GM12878 (cell line): ENCODE measurements at regions not wholly inside any gene's neighbourhood (a gene's known extent, or its start where the extent isn't known, plus 50 kb on each side); places are given as distances from the start of the nearest gene placed in this dataset.

Experiments used
- ATAC-seq: fragments of 200-7000 bp; cut with Tn5 transposase; 3 replicates; pipeline ENCODE4 v1.9.1; 2020; ENCODE audit warnings: mild to moderate bottlenecking, moderate library complexity
- BruUV-seq: library from RNA; stranded (reverse); fragments of 400-500 nt; replicated peaks from 2 replicates; lab custom pipeline; 2021; lab: Mats Ljungman, UMichigan
- CTCF ChIA-PET: fragments of 300-600 bp; sonication (Branson Sonifier 250); formaldehyde crosslinking; extraction: SDS; loops from one replicate; lab custom pipeline; 2021; ENCODE audit warnings: inconsistent platforms; lab: Yijun Ruan, JAX
- POLR2A ChIA-PET: fragments of 350-600 bp; formaldehyde crosslinking; extraction: SDS; loops from one replicate; lab custom pipeline; 2021; ENCODE audit warnings: inconsistent platforms; lab: Charles Lee
- RAD21 ChIA-PET: fragments of 300-600 bp; sonication (Branson Sonifier 250); formaldehyde crosslinking; loops from one replicate; lab custom pipeline; 2023; ENCODE audit warnings: antibody characterized with exemption; ENCODE audit not compliant: unreplicated experiment; lab: Charles Lee
- SMC1A ChIA-PET: fragments of 300-600 bp; sonication (Branson Sonifier 250); formaldehyde crosslinking; loops from one replicate; lab custom pipeline; 2023; ENCODE audit not compliant: unreplicated experiment, uncharacterized antibody; lab: Charles Lee
- DNase-seq: peaks from one replicate; pipeline ENCODE4 v3.0.0-alpha.2; 2011; ENCODE audit warnings: low read depth, low spot score
- FAIRE-seq: peaks from 3 replicates; lab custom pipeline; 2011; peaks lifted over from hg19 to GRCh38; lab: Jason Lieb, UNC
- H2AFZ ChIP-seq: 2 replicates; pipeline ENCODE4 v1.6.0; 2011; ENCODE audit warnings: low read depth, low read length, control low read depth; ENCODE audit not compliant: control insufficient read depth
- H3K27ac ChIP-seq: 2 replicates; pipeline ENCODE4 v1.5.1; 2011; ENCODE audit warnings: control low read depth; ENCODE audit not compliant: control insufficient read depth, insufficient read depth
- H3K27me3 ChIP-seq, 2 experiments: replicated peaks in 1 of 2; 2 replicates each; pipeline versions ENCODE4 v1.6.0 to v1.6.1; 2011; ENCODE audit warnings: low read length in 1 of 2; ENCODE audit not compliant: control insufficient read depth in 2 of 2, insufficient read depth in 2 of 2
- H3K36me3 ChIP-seq, 2 experiments: 2 replicates each; pipeline ENCODE4 v1.5.1; 2011; ENCODE audit warnings: low read length in 1 of 2; ENCODE audit not compliant: control insufficient read depth in 2 of 2, insufficient read depth in 2 of 2
- H3K4me1 ChIP-seq: 2 replicates; pipeline ENCODE4 v1.6.1; 2011; ENCODE audit warnings: mild to moderate bottlenecking, low read length, moderate library complexity, mixed read lengths; ENCODE audit not compliant: control insufficient read depth, insufficient read depth
- H3K4me2 ChIP-seq: 2 replicates; pipeline ENCODE4 v1.6.0; 2011; ENCODE audit warnings: control low read depth; ENCODE audit not compliant: control insufficient read depth, insufficient read depth
- H3K4me3 ChIP-seq: fragments of 200-600 bp; sonication (generic); 2 replicates; pipeline ENCODE4 v1.5.1; 2016
- H3K79me2 ChIP-seq: 2 replicates; pipeline ENCODE4 v1.6.0; 2011; ENCODE audit warnings: low read length; ENCODE audit not compliant: control insufficient read depth, insufficient read depth
- H3K9ac ChIP-seq: 2 replicates; pipeline ENCODE4 v1.8.0; 2011; ENCODE audit warnings: low read length, control low read depth, mixed read lengths; ENCODE audit not compliant: control insufficient read depth, insufficient read depth
- H3K9me3 ChIP-seq: replicated peaks from 3 replicates; pipeline ENCODE4 v1.5.1; 2011; ENCODE audit warnings: mild to moderate bottlenecking, low read length; ENCODE audit not compliant: control insufficient read depth, insufficient read depth
- H4K20me1 ChIP-seq: 2 replicates; pipeline ENCODE4 v1.6.0; 2011; ENCODE audit not compliant: control insufficient read depth, insufficient read depth
- BHLHE40 ChIP-seq, 2 experiments: fragments of 450-650 bp in 1 of 2; IDR thresholded peaks; 2 replicates each; pipeline ENCODE4 v1.6.1; 2011 to 2017; ENCODE audit warnings: low read depth in 2 of 2, borderline replicate concordance in 1 of 2, improper control_type of control experiment in 1 of 2, low read length in 1 of 2, mild to moderate bottlenecking in 1 of 2
- MEF2B ChIP-seq: fragments of 450-650 bp; IDR thresholded peaks from 2 replicates; pipeline ENCODE4 v1.6.1; 2018; ENCODE audit warnings: mild to moderate bottlenecking, moderate library complexity; ENCODE audit not compliant: partially characterized antibody, poor library complexity, severe bottlenecking
- MXI1 ChIP-seq: fragments of 150-350 bp; IDR thresholded peaks from 2 replicates; pipeline ENCODE4 v1.6.1; 2011; ENCODE audit warnings: low read depth, mild to moderate bottlenecking, inconsistent platforms, low read length, improper control_type of control experiment
- NFYB ChIP-seq: IDR thresholded peaks from 2 replicates; pipeline ENCODE4 v1.6.1; 2011; ENCODE audit warnings: low read depth, mild to moderate bottlenecking, low read length, improper control_type of control experiment, moderate library complexity; ENCODE audit not compliant: insufficient read depth
- SMC3 ChIP-seq: IDR thresholded peaks from 2 replicates; pipeline ENCODE4 v1.6.1; 2011; ENCODE audit warnings: low read length, improper control_type of control experiment, borderline replicate concordance
- SPI1 ChIP-seq: IDR thresholded peaks from 2 replicates; pipeline ENCODE4 v1.6.1; 2011; ENCODE audit warnings: low read depth, mild to moderate bottlenecking, low read length, moderate library complexity, borderline replicate concordance; ENCODE audit not compliant: insufficient read depth
- ZNF217 ChIP-seq: fragments of 450-650 bp; IDR thresholded peaks from 2 replicates; pipeline ENCODE4 v1.6.1; 2017; ENCODE audit warnings: antibody characterized with exemption, mild to moderate bottlenecking
- WGBS: methylation state at CpG from one replicate; pipeline ENCODE4 v1.1.6; 2016; ENCODE audit warnings: low lambda C conversion rate; ENCODE audit not compliant: insufficient replicate concordance, insufficient coverage; ENCODE audit errors: missing lambda C conversion rate; 5-methylcytosine and 5-hydroxymethylcytosine counted together
- in situ Hi-C: fragments of 300-500 bp; cut with MboI; formaldehyde crosslinking; loops from 9 replicates; pipeline ENCODE4 v1.14.3; 2018; ENCODE audit warnings: mixed read lengths
- intact Hi-C: fragments of 100-400 bp; cut with micrococcal nuclease; formaldehyde crosslinking; loops from one replicate; pipeline ENCODE4 v1.14.2; 2022; ENCODE audit not compliant: unreplicated experiment
- TF ChIP-seq, protein P1 (sequence below): fragments of 450-650 bp; IDR thresholded peaks from 2 replicates; pipeline ENCODE4 v1.6.1; 2017; ENCODE audit warnings: low read depth, mild to moderate bottlenecking, moderate library complexity
- TF ChIP-seq, protein P2 (sequence below): fragments of 150-350 bp; IDR thresholded peaks from 2 replicates; pipeline ENCODE4 v1.6.1; 2016; ENCODE audit warnings: low read depth, low read length

DNA sequence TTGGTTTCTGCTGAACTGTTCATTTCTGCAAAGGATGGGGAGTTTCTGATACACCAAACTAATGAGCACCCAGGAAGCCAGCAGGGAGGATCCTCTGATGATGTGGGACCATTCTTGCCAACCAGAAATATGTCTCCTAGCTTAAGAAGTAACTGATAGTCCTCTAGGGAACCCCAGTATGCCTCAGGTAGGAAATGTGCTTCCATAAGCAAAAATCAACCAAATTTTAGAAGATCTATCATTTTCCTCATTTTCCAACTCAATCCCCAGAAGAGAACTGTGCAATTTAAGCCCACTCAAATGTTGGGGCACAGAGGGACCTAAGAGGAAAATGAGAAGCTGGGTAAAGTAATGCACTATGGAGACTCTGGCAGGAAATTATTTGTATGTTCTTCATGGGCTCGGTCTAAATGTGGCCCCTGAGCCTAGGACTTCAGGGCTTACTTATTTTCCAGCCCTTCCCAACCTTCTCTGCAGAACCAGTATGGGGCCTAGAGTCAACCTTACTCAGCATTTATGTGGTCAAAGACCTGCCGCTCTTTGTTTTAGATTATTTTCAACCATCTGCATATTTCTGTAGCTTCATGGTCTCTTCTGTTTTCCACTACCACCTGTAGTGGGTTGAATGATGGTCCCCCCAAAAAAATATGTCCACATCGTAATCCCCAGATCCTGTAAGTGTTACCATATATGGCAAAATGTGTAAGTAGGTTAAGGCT is 359.8 kb upstream of the CDH4 start:
- H3K27me3 ChIP-seq: no peaks in the 10 kb centered on the region
- no peak overlapping the region for H3K4me2 ChIP-seq
- SMC1A ChIA-PET: interaction anchor here (0.7 kb wide), 1 partner anchor 682 kb away, joined by 3 read pairs; no protein-coding TSS in a partner anchor
- TF ChIP-seq NFYB (no peak), MEF2B (no peak), BHLHE40 (IDR thresholded peaks at IDR 0.05; ENCODE audit: borderline replicate concordance in 1 of 2, low read depth in 2 of 2, low read length in 1 of 2) (no peak)
- RAD21 ChIA-PET: interaction anchor here (1.7 kb wide), 1 partner anchor 36 kb away, joined by 4 read pairs; no protein-coding TSS in a partner anchor
- no peak overlapping the region for H3K4me3 ChIP-seq
- no peak overlapping the region for H3K9ac ChIP-seq
- POLR2A ChIA-PET: no interaction called here
- no peak for FAIRE-seq
- no peak for DNase-seq
- H3K36me3 ChIP-seq: no peaks in the 10 kb centered on the region
- no peak overlapping the region for H2AFZ ChIP-seq
- H3K4me1 ChIP-seq: no peaks in the 10 kb centered on the region
- H3K9me3 ChIP-seq: no peaks in the 10 kb centered on the region; the same call in 2 of the 3 replicates
- WGBS: 33% methylated on average over 3 of the region's 3 CpGs
- no peaks in the 10 kb centered on the region for H3K79me2 ChIP-seq
- intact Hi-C loops: no loop called here
- CTCF ChIA-PET: no interaction called here
- BruUV-seq: no TSS peak
- in situ Hi-C loops: no loop called here
- no peaks in the 10 kb centered on the region for H4K20me1 ChIP-seq
- H3K27ac ChIP-seq: no peak overlapping the region
- no peak for ATAC-seq

DNA sequence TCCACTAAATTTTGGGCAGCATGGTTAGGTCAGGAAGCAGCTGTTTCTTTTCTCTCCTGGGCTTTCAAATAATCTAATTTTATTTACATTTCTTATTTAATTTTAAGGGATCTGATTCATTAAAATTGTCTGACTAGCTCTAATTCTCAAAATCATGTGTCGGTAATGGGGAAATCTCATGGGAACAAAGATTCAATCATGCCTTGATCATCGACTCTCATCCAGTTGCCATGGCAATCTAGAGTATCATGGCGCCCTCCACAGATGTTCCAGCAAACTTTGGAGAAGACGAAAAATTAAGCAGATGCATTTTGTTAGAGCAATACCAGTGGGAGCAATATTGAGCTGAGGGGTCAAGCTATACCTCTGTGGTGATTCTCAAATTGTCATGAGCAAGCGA is 358.0 kb upstream of the CDH4 start:
- Histone ChIP-seq H2AFZ (no peak overlapping the region), H3K9me3 (no peaks in the 10 kb centered on the region; the same call in 2 of the 3 replicates), H3K36me3 (no peaks in the 10 kb centered on the region), H3K27me3 (no peaks in the 10 kb centered on the region), H3K9ac (no peak overlapping the region), H3K79me2 (no peaks in the 10 kb centered on the region), H3K27ac (no peak overlapping the region), H4K20me1 (no peaks in the 10 kb centered on the region), H3K4me1 (no peaks in the 10 kb centered on the region), H3K4me2 (no peak overlapping the region), H3K4me3 (no peak overlapping the region)
- POLR2A ChIA-PET: no interaction called here
- WGBS: 41% methylated on average over 5 of the region's 5 CpGs
- DNase-seq (no peak), FAIRE-seq (no peak), ATAC-seq (no peak)
- SMC1A ChIA-PET: interaction anchor here (0.5 kb wide), 1 partner anchor 356 kb away, joined by 4 read pairs; no protein-coding TSS in a partner anchor
- RAD21 ChIA-PET: no interaction called here
- BruUV-seq: no TSS peak
- CTCF ChIA-PET: no interaction called here
- in situ Hi-C loops: no loop called here
- intact Hi-C loops: no loop called here
- no peak for TF ChIP-seq SMC3
- no peak for TF ChIP-seq ZNF217
- no peak for TF ChIP-seq SPI1
- TF ChIP-seq, protein P1, sequence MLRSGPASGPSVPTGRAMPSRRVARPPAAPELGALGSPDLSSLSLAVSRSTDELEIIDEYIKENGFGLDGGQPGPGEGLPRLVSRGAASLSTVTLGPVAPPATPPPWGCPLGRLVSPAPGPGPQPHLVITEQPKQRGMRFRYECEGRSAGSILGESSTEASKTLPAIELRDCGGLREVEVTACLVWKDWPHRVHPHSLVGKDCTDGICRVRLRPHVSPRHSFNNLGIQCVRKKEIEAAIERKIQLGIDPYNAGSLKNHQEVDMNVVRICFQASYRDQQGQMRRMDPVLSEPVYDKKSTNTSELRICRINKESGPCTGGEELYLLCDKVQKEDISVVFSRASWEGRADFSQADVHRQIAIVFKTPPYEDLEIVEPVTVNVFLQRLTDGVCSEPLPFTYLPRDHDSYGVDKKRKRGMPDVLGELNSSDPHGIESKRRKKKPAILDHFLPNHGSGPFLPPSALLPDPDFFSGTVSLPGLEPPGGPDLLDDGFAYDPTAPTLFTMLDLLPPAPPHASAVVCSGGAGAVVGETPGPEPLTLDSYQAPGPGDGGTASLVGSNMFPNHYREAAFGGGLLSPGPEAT: no peak
- TF ChIP-seq, protein P2, sequence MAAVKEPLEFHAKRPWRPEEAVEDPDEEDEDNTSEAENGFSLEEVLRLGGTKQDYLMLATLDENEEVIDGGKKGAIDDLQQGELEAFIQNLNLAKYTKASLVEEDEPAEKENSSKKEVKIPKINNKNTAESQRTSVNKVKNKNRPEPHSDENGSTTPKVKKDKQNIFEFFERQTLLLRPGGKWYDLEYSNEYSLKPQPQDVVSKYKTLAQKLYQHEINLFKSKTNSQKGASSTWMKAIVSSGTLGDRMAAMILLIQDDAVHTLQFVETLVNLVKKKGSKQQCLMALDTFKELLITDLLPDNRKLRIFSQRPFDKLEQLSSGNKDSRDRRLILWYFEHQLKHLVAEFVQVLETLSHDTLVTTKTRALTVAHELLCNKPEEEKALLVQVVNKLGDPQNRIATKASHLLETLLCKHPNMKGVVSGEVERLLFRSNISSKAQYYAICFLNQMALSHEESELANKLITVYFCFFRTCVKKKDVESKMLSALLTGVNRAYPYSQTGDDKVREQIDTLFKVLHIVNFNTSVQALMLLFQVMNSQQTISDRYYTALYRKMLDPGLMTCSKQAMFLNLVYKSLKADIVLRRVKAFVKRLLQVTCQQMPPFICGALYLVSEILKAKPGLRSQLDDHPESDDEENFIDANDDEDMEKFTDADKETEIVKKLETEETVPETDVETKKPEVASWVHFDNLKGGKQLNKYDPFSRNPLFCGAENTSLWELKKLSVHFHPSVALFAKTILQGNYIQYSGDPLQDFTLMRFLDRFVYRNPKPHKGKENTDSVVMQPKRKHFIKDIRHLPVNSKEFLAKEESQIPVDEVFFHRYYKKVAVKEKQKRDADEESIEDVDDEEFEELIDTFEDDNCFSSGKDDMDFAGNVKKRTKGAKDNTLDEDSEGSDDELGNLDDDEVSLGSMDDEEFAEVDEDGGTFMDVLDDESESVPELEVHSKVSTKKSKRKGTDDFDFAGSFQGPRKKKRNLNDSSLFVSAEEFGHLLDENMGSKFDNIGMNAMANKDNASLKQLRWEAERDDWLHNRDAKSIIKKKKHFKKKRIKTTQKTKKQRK: no peak
- TF ChIP-seq MXI1: no peak
